GM19467 (cell line): ENCODE measurements at regions not wholly inside any gene's neighbourhood (a gene's known extent, or its start where the extent isn't known, plus 50 kb on each side); places are given as distances from the start of the nearest gene placed in this dataset.
"Not testable (repeated sequence)": the region's sequence is repeated elsewhere in the genome, so short reads cannot be mapped to it uniquely, and the experiment has no call there.

Experiments used
- ATAC-seq: cut with Tn5 transposase; IDR thresholded peaks from one replicate; pipeline ENCODE4 v1.9.1; 2021; ENCODE audit warnings: mild to moderate bottlenecking, moderate library complexity; ENCODE audit not compliant: unreplicated experiment

DNA sequence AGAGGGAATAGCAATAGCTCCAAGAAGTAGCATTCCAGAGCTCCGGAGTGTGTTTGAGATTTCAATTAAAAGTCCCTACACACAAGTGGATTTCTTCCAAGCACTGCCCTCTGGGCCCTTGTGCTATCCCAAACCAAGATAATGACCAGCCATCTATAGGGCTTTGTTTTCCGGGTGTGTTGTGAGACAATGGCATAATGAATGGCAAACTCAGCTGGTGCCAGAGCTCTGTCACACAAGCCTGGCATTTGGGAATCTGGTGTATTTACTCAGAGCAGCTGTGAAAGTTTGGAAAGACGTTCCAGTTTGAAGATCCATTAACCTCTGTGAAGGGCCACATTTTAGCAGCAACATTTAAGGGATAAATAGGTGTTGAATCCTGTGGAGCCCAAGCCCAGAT, 61.2 kb upstream of the TMTC2 start:
- no peak for ATAC-seq

DNA sequence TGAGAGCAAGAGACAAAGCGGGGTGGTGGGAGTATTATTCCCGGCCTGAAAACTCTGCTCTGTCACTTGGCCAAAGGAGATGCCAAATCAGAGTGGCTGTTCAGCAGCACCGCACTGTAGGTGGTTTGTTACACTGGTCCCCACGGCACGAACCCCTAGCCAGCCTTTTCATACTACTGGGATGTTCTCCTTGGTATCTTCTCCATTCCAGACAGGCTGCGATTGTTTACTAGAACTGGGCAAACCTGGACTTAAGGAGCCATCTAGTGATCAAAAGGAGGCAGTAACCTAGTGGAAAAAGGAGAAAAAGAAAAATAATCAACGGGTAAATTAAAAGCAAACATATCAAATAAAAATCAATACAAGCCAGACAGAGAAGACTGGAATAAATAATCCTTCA, 58.9 kb upstream of the TMTC2 start:
- peak; percentile 53 for ATAC-seq

DNA sequence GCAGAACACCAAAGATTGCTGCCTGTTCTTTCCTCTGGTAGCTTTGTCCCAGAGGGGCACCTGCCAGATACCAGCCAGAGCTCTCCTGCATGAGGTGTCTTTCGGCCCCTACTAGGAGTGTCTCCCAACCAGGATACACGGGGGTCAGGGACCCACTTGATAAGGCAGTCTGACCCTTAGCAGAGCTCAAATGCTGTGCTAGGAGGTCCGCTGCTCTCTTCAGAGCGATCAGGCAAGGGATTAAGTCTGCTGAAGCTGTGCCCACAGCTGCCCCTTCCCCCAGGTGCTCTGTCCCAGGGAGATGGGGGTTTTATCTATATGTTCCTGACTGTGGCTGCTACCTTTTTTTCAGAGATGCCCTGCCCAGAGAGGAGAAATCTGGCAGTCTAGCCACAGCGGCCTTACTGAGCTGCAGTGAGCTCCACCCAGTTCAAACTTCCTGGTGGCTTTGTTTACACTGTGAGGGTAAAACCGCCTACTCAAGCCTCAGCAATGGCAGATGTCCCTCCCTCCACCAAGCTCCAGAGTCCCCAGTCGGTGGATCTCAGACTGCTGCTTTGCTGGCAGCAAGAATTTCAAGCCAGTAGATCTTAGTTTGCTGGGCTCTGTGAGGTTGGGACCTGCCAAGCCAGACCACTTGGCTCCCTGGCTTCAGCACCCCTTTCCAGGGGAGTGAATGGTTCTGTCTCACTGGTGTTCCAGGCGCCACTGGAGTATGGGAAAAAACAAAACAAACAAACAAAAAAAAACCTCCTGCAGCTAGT, 52.0 kb upstream of the TMTC2 start:
- not testable (repeated sequence) for ATAC-seq

DNA sequence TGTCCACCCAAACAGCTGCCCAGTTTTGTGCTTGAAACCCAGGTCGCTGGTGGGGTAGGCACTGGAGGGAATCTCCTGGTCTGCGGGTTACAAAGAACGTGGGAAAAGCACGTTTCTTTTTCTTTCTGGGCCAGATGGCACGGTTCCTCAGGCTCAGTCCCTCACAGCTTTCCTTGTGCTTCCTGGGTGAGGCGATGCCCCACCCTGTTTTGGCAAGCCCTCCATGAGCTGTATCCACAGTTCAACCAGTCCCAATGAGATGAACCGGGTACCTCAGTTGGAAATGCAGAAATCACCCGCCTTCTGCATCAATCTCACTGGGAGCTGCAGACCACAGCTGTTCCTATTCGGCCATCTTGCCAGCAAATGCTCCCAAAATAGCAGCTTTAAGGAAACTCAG, 51.4 kb upstream of the TMTC2 start:
- ATAC-seq, result no peak
